Caco-2 (cell line): ENCODE measurements at regions not wholly inside any gene's neighbourhood (a gene's known extent, or its start where the extent isn't known, plus 50 kb on each side); places are given as distances from the start of the nearest gene placed in this dataset.

Experiments used
- BruUV-seq: library from RNA; stranded (reverse); fragments of 400-500 nt; replicated peaks from 2 replicates; lab custom pipeline; 2021; lab: Mats Ljungman, UMichigan
- CTCF ChIA-PET: fragments of 300-600 bp; sonication (Branson Sonifier 250); formaldehyde crosslinking; loops from one replicate; lab custom pipeline; 2022; ENCODE audit warnings: antibody characterized with exemption; lab: Charles Lee
- POLR2A ChIA-PET: fragments of 300-600 bp; sonication (Branson Sonifier 250); formaldehyde crosslinking; loops from one replicate; lab custom pipeline; 2022; ENCODE audit warnings: antibody characterized with exemption; lab: Charles Lee
- DNase-seq, 2 experiments: peaks; one replicate each; pipeline versions ENCODE4 v3.0.0 to v3.0.0-alpha.2; 2020 to 2022
- H3K27me3 ChIP-seq: replicated peaks from 2 replicates; pipeline ENCODE4 v1.6.0; 2011; ENCODE audit warnings: low read length; ENCODE audit not compliant: control insufficient read depth, insufficient read depth
- H3K36me3 ChIP-seq: 2 replicates; pipeline ENCODE4 v1.5.1; 2011; ENCODE audit warnings: low read length; ENCODE audit not compliant: control insufficient read depth, insufficient read depth
- H3K4me1 ChIP-seq: fragments of 250-450 bp; sonication (Bioruptor Pico); 2 replicates; pipeline ENCODE4 v1.5.1; 2020; ENCODE audit warnings: mild to moderate bottlenecking
- H3K4me3 ChIP-seq: 2 replicates; pipeline ENCODE4 v1.5.1; 2011; ENCODE audit warnings: low read depth, mild to moderate bottlenecking, control low read depth, low read length
- H3K9me3 ChIP-seq: fragments of 250-450 bp; sonication (Bioruptor Pico); 2 replicates; pipeline ENCODE4 v1.5.1; 2020; ENCODE audit warnings: mild to moderate bottlenecking, moderate library complexity
- H3K27ac Mint-ChIP-seq: one replicate; pipeline ENCODE4 v1.8.0; 2022; ENCODE audit warnings: mixed read lengths; ENCODE audit not compliant: unreplicated experiment
- H3K27me3 Mint-ChIP-seq: one replicate; pipeline ENCODE4 v1.8.0; 2022; ENCODE audit warnings: mixed read lengths; ENCODE audit not compliant: insufficient read depth, unreplicated experiment
- H3K36me3 Mint-ChIP-seq: one replicate; pipeline ENCODE4 v1.8.0; 2022; ENCODE audit warnings: mild to moderate bottlenecking, mixed read lengths; ENCODE audit not compliant: insufficient read depth, unreplicated experiment
- H3K4me1 Mint-ChIP-seq: one replicate; pipeline ENCODE4 v1.8.0; 2022; ENCODE audit warnings: low read depth, mixed read lengths; ENCODE audit not compliant: unreplicated experiment
- H3K4me3 Mint-ChIP-seq: one replicate; pipeline ENCODE4 v1.8.0; 2022; ENCODE audit warnings: mild to moderate bottlenecking, moderate library complexity, mixed read lengths; ENCODE audit not compliant: unreplicated experiment
- H3K9me3 Mint-ChIP-seq: one replicate; pipeline ENCODE4 v1.8.0; 2022; ENCODE audit warnings: mixed read lengths; ENCODE audit not compliant: unreplicated experiment
- CTCF ChIP-seq, 2 experiments: fragments of 200-600 bp in 1 of 2; IDR thresholded peaks; 1 replicate in 1 of 2; 2 replicates in 1 of 2; pipeline versions ENCODE4 v1.5.1 to v1.8.0; 2011 to 2022; ENCODE audit warnings: antibody characterized with exemption in 1 of 2, control low read depth in 1 of 2, inconsistent platforms in 1 of 2, low read depth in 1 of 2, low read length in 1 of 2, mild to moderate bottlenecking in 1 of 2, moderate library complexity in 1 of 2; ENCODE audit not compliant: insufficient read depth in 1 of 2, severe bottlenecking in 1 of 2, unreplicated experiment in 1 of 2
- intact Hi-C: fragments of 100-400 bp; cut with micrococcal nuclease; formaldehyde crosslinking; loops from one replicate; pipeline ENCODE4 v1.10.0; 2022; ENCODE audit not compliant: unreplicated experiment

GRCh38 chr4:141371206-141371605 is 150.5 kb downstream of the ZNF330 start:
- Histone ChIP-seq H3K27me3 (no peaks in the 10 kb centered on the region), H3K4me3 (no peak overlapping the region), H3K9me3 (no peaks in the 10 kb centered on the region), H3K4me1 (no peaks in the 10 kb centered on the region), H3K36me3 (no peaks in the 10 kb centered on the region)
- Mint-ChIP-seq H3K4me3 (no peak overlapping the region), H3K27ac (no peak overlapping the region), H3K36me3 (no peaks in the 10 kb centered on the region), H3K4me1 (no peaks in the 10 kb centered on the region), H3K9me3 (peaks cover 9% of the 10 kb centered on the region), H3K27me3 (no peaks in the 10 kb centered on the region)
- POLR2A ChIA-PET, result no interaction called here
- TF ChIP-seq CTCF (IDR thresholded peaks at IDR 0.05; ENCODE audit: insufficient read depth in 1 of 2, low read depth in 1 of 2, low read length in 1 of 2, severe bottlenecking in 1 of 2, unreplicated experiment in 1 of 2), result no peak
- CTCF ChIA-PET, result no interaction called here
- BruUV-seq, result no TSS peak
- DNase-seq, result no peak
- intact Hi-C loops, result no loop called here

GRCh38 chr4:141375855-141376254 is 155.2 kb downstream of the ZNF330 start:
- intact Hi-C loops, result no loop called here
- Histone ChIP-seq H3K4me3 (no peak overlapping the region), H3K9me3 (no peaks in the 10 kb centered on the region), H3K36me3 (no peaks in the 10 kb centered on the region), H3K27me3 (no peaks in the 10 kb centered on the region), H3K4me1 (no peaks in the 10 kb centered on the region)
- no peak for TF ChIP-seq CTCF (IDR thresholded peaks at IDR 0.05; ENCODE audit: insufficient read depth in 1 of 2, low read depth in 1 of 2, low read length in 1 of 2, severe bottlenecking in 1 of 2, unreplicated experiment in 1 of 2)
- no peaks in the 10 kb centered on the region for H3K9me3 Mint-ChIP-seq
- H3K36me3 Mint-ChIP-seq, result no peaks in the 10 kb centered on the region
- POLR2A ChIA-PET, result no interaction called here
- no peak overlapping the region for H3K4me3 Mint-ChIP-seq
- peak in 1 of 2 experiments; percentile 3 for DNase-seq
- no peaks in the 10 kb centered on the region for H3K4me1 Mint-ChIP-seq
- H3K27me3 Mint-ChIP-seq, result peaks cover 7% of the 10 kb centered on the region
- CTCF ChIA-PET, result no interaction called here
- no peak overlapping the region for H3K27ac Mint-ChIP-seq
- BruUV-seq, result no TSS peak

- H3K27me3 ChIP-seq, result no peaks in the 10 kb centered on the region
- no peak overlapping the region for H3K27ac Mint-ChIP-seq
- H3K36me3 ChIP-seq, result no peaks in the 10 kb centered on the region
- H3K36me3 Mint-ChIP-seq, result no peaks in the 10 kb centered on the region
- ChIA-PET CTCF (interaction anchor here (0.6 kb wide), 1 partner anchor 18 kb away, joined by 3 read pairs; no protein-coding TSS in a partner anchor), POLR2A (no interaction called here)
- H3K27me3 Mint-ChIP-seq, result peaks cover 7% of the 10 kb centered on the region
- TF ChIP-seq CTCF (IDR thresholded peaks at IDR 0.05; ENCODE audit: insufficient read depth in 1 of 2, low read depth in 1 of 2, low read length in 1 of 2, severe bottlenecking in 1 of 2, unreplicated experiment in 1 of 2), result no peak
- H3K9me3 Mint-ChIP-seq, result no peaks in the 10 kb centered on the region
- intact Hi-C loops, result no loop called here
- H3K4me1 ChIP-seq, result no peaks in the 10 kb centered on the region
- no peak overlapping the region for H3K4me3 ChIP-seq
- no peak for DNase-seq
- no peaks in the 10 kb centered on the region for H3K9me3 ChIP-seq
- H3K4me3 Mint-ChIP-seq, result no peak overlapping the region
- BruUV-seq, result no TSS peak
- no peaks in the 10 kb centered on the region for H3K4me1 Mint-ChIP-seq
Observed at GRCh38 chr4:141376769-141377168, 156.1 kb downstream of the ZNF330 start.
